GM12874 (cell line): ENCODE measurements at regions not wholly inside any gene's neighbourhood (a gene's known extent, or its start where the extent isn't known, plus 50 kb on each side); places are given as distances from the start of the nearest gene placed in this dataset.

ENCODE experiments used
- CTCF ChIP-seq: IDR thresholded peaks from 2 replicates; pipeline ENCODE4 v1.5.1; 2011; ENCODE audit warnings: low read depth, mild to moderate bottlenecking, control low read depth, low read length, moderate library complexity; ENCODE audit not compliant: insufficient read depth

- no peak for TF ChIP-seq CTCF
These were observed 582.0 kb downstream of the CDH11 start for GRCh38 chr16:64539811-64540371.

- TF ChIP-seq CTCF, result no peak
These were observed 587.6 kb downstream of the CDH11 start for GRCh38 chr16:64534180-64534780.

GRCh38 chr16:64532691-64533090 lies 589.2 kb downstream of the CDH11 start:
- no peak for TF ChIP-seq CTCF

- no peak for TF ChIP-seq CTCF
These were observed 589.7 kb downstream of the CDH11 start for GRCh38 chr16:64532117-64532516.

- TF ChIP-seq CTCF, result no peak
These were observed 590.5 kb downstream of the CDH11 start for GRCh38 chr16:64531401-64531800.

- no peak for TF ChIP-seq CTCF
These were observed 599.3 kb downstream of the CDH11 start for GRCh38 chr16:64522548-64522947.

- TF ChIP-seq CTCF, result no peak
These were observed 608.0 kb downstream of the CDH11 start for GRCh38 chr16:64513871-64514270.
